ENCODE measurements at regions not wholly inside any gene's neighbourhood (a gene's known extent, or its start where the extent isn't known, plus 50 kb on each side); places are given as distances from the start of the nearest gene placed in this dataset. TPM values are rescaled to one million over a fixed set of nuclear protein-coding genes. Genes with fewer than 3 reads are reported as not detected.
"Not testable (repeated sequence)": the region's sequence is repeated elsewhere in the genome, so short reads cannot be mapped to it uniquely, and the experiment has no call there.

GRCh38 chr10:27291253-27291895, 50.8 kb upstream of the ACBD5 start:
- H2AK9ac ChIP-seq (replicated peaks; ENCODE audit: low read depth, low read length, poor library complexity); intact Hi-C loops (cut with micrococcal nuclease); H2AK5ac ChIP-seq (ENCODE audit: low read depth, low read length); H3K9ac ChIP-seq (ENCODE audit: low read depth, low read length); H3K18ac ChIP-seq (ENCODE audit: low read depth, low read length); dilution Hi-C loops (cut with HindIII; ENCODE audit: low sequenced_read_pairs, unreplicated experiment); H2AFZ ChIP-seq (replicated peaks; ENCODE audit: low read length, poor library complexity); H3K23ac ChIP-seq (ENCODE audit: low read depth, low read length); H4K8ac ChIP-seq (ENCODE audit: low read depth in 2 of 2, low read length in 2 of 2); H3K4me1 ChIP-seq (ENCODE audit: control insufficient read depth, insufficient read depth, low read length); H2BK5ac ChIP-seq (ENCODE audit: low read depth, low read length, poor library complexity, severe bottlenecking); H3K4me3 ChIP-seq (ENCODE audit: insufficient read depth, low read depth, low read length); H3K56ac ChIP-seq (ENCODE audit: extremely low read depth, insufficient read depth, low read length); H4K5ac ChIP-seq (ENCODE audit: low read depth, low read length); ATAC-seq (ENCODE audit: low read depth); H3K36me3 ChIP-seq (ENCODE audit: control insufficient read depth, insufficient read depth, low read length); BruUV-seq (replicated peaks); H3K9me3 ChIP-seq (ENCODE audit: control insufficient read depth, insufficient read depth, low read length); H2BK20ac ChIP-seq (ENCODE audit: low read depth, low read length); in situ Hi-C loops (cut with MboI; ENCODE audit: low sequenced_read_pairs); H2BK15ac ChIP-seq (ENCODE audit: low read depth, low read length); H3K79me1 ChIP-seq (ENCODE audit: low read depth in 1 of 2, low read length in 2 of 2); CTCF ChIA-PET; H3K27me3 ChIP-seq (ENCODE audit: control insufficient read depth, insufficient read depth, low read length); H3K27ac ChIP-seq (ENCODE audit: insufficient read depth, low read length); POLR2A ChIA-PET (ENCODE audit: unreplicated experiment); H2BK120ac ChIP-seq (ENCODE audit: low read depth, low read length); H3K9me1 ChIP-seq (ENCODE audit: insufficient read depth, low read length); H3K14ac ChIP-seq (replicated peaks; ENCODE audit: low read depth, low read length); H4K20me1 ChIP-seq (ENCODE audit: insufficient read depth, low read length); H4K91ac ChIP-seq (ENCODE audit: insufficient read depth, low read depth, low read length); H3K4ac ChIP-seq (ENCODE audit: low read depth, low read length); DNase-seq; H3K4me2 ChIP-seq (ENCODE audit: low read depth, low read length): not testable (repeated sequence)
- no CpG with 5 or more reads among the region's 5 CpGs for WGBS, 2 experiments (ENCODE audit: extremely low coverage in 2 of 2, insufficient read length in 1 of 2)

Small RNA genes in the stretch of these regions (microRNA-seq; reads per million reads assigned to microRNA genes)
- gene RNU6-452P (ENCODE audit: insufficient read depth, insufficient read length) (not detected), gene RNU6-666P (ENCODE audit: insufficient read depth, insufficient read length) (not detected), gene TRIAP1P1 (ENCODE audit: insufficient read depth, insufficient read length) (not detected)

Small RNA genes in the stretch of these regions (small RNA-seq; reads per million reads assigned to genes)
- gene RNU6-452P (0 reads per million in 5 experiments), gene RNU6-666P (0 reads per million in 5 experiments), gene TRIAP1P1 (0 to 1.8 (median 0) reads per million in 5 experiments)
